MM.1S (cell line): ENCODE measurements at regions not wholly inside any gene's neighbourhood (a gene's known extent, or its start where the extent isn't known, plus 50 kb on each side); places are given as distances from the start of the nearest gene placed in this dataset.
"Not testable (repeated sequence)": the region's sequence is repeated elsewhere in the genome, so short reads cannot be mapped to it uniquely, and the experiment has no call there.

Experiments
- DNase-seq: peaks from one replicate; pipeline ENCODE4 v3.0.0-alpha.2; 2015
- H2AFZ ChIP-seq: fragments of 300-600 bp; sonication (generic); 2 replicates; pipeline ENCODE4 v1.6.0; 2016; ENCODE audit warnings: antibody characterized with exemption, low read length
- H3F3A ChIP-seq: fragments of 300-600 bp; sonication (generic); 2 replicates; pipeline ENCODE4 v1.6.1; 2016; ENCODE audit warnings: mild to moderate bottlenecking, antibody characterized with exemption, low read length, moderate library complexity, mixed read lengths; ENCODE audit not compliant: insufficient read depth
- H3K27ac ChIP-seq: fragments of 300-600 bp; sonication (generic); 2 replicates; pipeline ENCODE4 v1.5.1; 2016; ENCODE audit warnings: mild to moderate bottlenecking, low read length
- H3K27me3 ChIP-seq: fragments of 300-600 bp; sonication (generic); replicated peaks from 2 replicates; pipeline ENCODE4 v1.6.0; 2016; ENCODE audit warnings: low read length; ENCODE audit not compliant: insufficient read depth
- H3K36me3 ChIP-seq: fragments of 300-600 bp; sonication (generic); replicated peaks from 2 replicates; pipeline ENCODE4 v1.6.1; 2016; ENCODE audit warnings: mild to moderate bottlenecking, low read length, mixed read lengths; ENCODE audit not compliant: insufficient read depth
- H3K4me1 ChIP-seq: fragments of 300-600 bp; sonication (generic); 2 replicates; pipeline ENCODE4 v1.6.1; 2016; ENCODE audit warnings: low read length, mixed read lengths
- H3K4me2 ChIP-seq: fragments of 300-600 bp; sonication (generic); 2 replicates; pipeline ENCODE4 v1.6.0; 2016; ENCODE audit warnings: low read depth, low read length
- H3K4me3 ChIP-seq: fragments of 300-600 bp; sonication (generic); 2 replicates; pipeline ENCODE4 v1.5.1; 2016; ENCODE audit warnings: low read length, mixed read lengths
- H3K79me2 ChIP-seq: fragments of 300-600 bp; sonication (generic); 2 replicates; pipeline ENCODE4 v1.6.1; 2016; ENCODE audit warnings: mixed run types, low read length, mixed read lengths
- H3K9ac ChIP-seq: fragments of 300-600 bp; sonication (generic); 2 replicates; pipeline ENCODE4 v1.6.1; 2016; ENCODE audit warnings: low read length, mixed read lengths
- H3K9me2 ChIP-seq: fragments of 300-600 bp; sonication (generic); replicated peaks from 2 replicates; pipeline ENCODE4 v1.6.1; 2016; ENCODE audit warnings: mild to moderate bottlenecking, low read length, mixed read lengths; ENCODE audit not compliant: insufficient read depth
- H3K9me3 ChIP-seq: fragments of 300-600 bp; sonication (generic); replicated peaks from 2 replicates; pipeline ENCODE4 v1.6.1; 2016; ENCODE audit warnings: mild to moderate bottlenecking, low read length, mixed read lengths; ENCODE audit not compliant: insufficient read depth
- H4K20me1 ChIP-seq: fragments of 300-600 bp; sonication (generic); 2 replicates; pipeline ENCODE4 v1.6.1; 2016; ENCODE audit warnings: mild to moderate bottlenecking, low read length, moderate library complexity, mixed read lengths; ENCODE audit not compliant: insufficient read depth
- CTCF ChIP-seq: fragments of 300-600 bp; sonication (generic); IDR thresholded peaks from 2 replicates; pipeline ENCODE4 v1.5.1; 2016; ENCODE audit warnings: antibody characterized with exemption, low read length, mixed read lengths
- EZH2 ChIP-seq: fragments of 300-600 bp; sonication (generic); optimal IDR thresholded peaks from 2 replicates; pipeline ENCODE3; 2017; ENCODE audit warnings: low read depth, mild to moderate bottlenecking, antibody characterized with exemption, low read length, mixed read lengths
- EZH2phosphoT487 ChIP-seq: fragments of 300-600 bp; sonication (generic); IDR thresholded peaks from 2 replicates; pipeline ENCODE4 v1.6.1; 2018; ENCODE audit warnings: antibody characterized with exemption, low read length

GRCh38 chr1:222899471-222899870, 84.6 kb downstream of the DISP1 start:
- Histone ChIP-seq H3K36me3 (no peaks in the 10 kb centered on the region), H3K4me2 (no peak overlapping the region), H3K9me2 (no peaks in the 10 kb centered on the region), H3K4me3 (no peak overlapping the region), H3F3A (no peaks in the 10 kb centered on the region), H2AFZ (no peak overlapping the region), H4K20me1 (no peaks in the 10 kb centered on the region), H3K27ac (no peak overlapping the region), H3K9ac (no peak overlapping the region), H3K4me1 (no peaks in the 10 kb centered on the region), H3K79me2 (no peaks in the 10 kb centered on the region), H3K27me3 (no peaks in the 10 kb centered on the region), H3K9me3 (no peaks in the 10 kb centered on the region)
- no peak for DNase-seq
- no peak for TF ChIP-seq CTCF
- no peak for TF ChIP-seq EZH2
- TF ChIP-seq EZH2phosphoT487, result no peak

GRCh38 chr1:222904451-222904850, 89.6 kb downstream of the DISP1 start:
- no peak for DNase-seq
- H3K4me1 ChIP-seq, result no peaks in the 10 kb centered on the region
- TF ChIP-seq EZH2phosphoT487, result no peak
- TF ChIP-seq CTCF, result no peak
- no peak for TF ChIP-seq EZH2
- H2AFZ ChIP-seq, result no peak overlapping the region
- H3K9me2 ChIP-seq, result no peaks in the 10 kb centered on the region
- no peak overlapping the region for H3K4me2 ChIP-seq
- no peaks in the 10 kb centered on the region for H3F3A ChIP-seq
- no peaks in the 10 kb centered on the region for H3K27me3 ChIP-seq
- no peaks in the 10 kb centered on the region for H3K36me3 ChIP-seq
- no peaks in the 10 kb centered on the region for H3K79me2 ChIP-seq
- H3K27ac ChIP-seq, result no peak overlapping the region
- no peak overlapping the region for H3K9ac ChIP-seq
- H3K9me3 ChIP-seq, result no peaks in the 10 kb centered on the region
- H3K4me3 ChIP-seq, result no peak overlapping the region
- no peaks in the 10 kb centered on the region for H4K20me1 ChIP-seq

- Histone ChIP-seq H3K9me3 (no peaks in the 10 kb centered on the region), H3K4me1 (no peaks in the 10 kb centered on the region), H3F3A (no peaks in the 10 kb centered on the region), H3K79me2 (no peaks in the 10 kb centered on the region), H3K36me3 (no peaks in the 10 kb centered on the region), H3K4me2 (no peak overlapping the region), H3K4me3 (no peak overlapping the region), H2AFZ (no peak overlapping the region), H3K9ac (no peak overlapping the region), H3K27ac (no peak overlapping the region), H3K27me3 (no peaks in the 10 kb centered on the region), H4K20me1 (no peaks in the 10 kb centered on the region), H3K9me2 (no peaks in the 10 kb centered on the region)
- TF ChIP-seq CTCF (no peak), EZH2phosphoT487 (no peak), EZH2 (no peak)
- no peak for DNase-seq
Measured at GRCh38 chr1:222905151-222905550, 90.3 kb downstream of the DISP1 start.

GRCh38 chr1:222906271-222906739, 91.5 kb downstream of the DISP1 start:
- not testable (repeated sequence) for H3K4me1 ChIP-seq, H3F3A ChIP-seq, H3K4me2 ChIP-seq, H3K4me3 ChIP-seq, H3K36me3 ChIP-seq, H3K9ac ChIP-seq, H3K27ac ChIP-seq, H4K20me1 ChIP-seq, H3K27me3 ChIP-seq, H2AFZ ChIP-seq, H3K79me2 ChIP-seq, H3K9me3 ChIP-seq, DNase-seq, H3K9me2 ChIP-seq
